ENCODE measurements at regions not wholly inside any gene's neighbourhood (a gene's known extent, or its start where the extent isn't known, plus 50 kb on each side); places are given as distances from the start of the nearest gene placed in this dataset.

- Histone ChIP-seq H3K4me3 (no peak overlapping the region), H3K27ac (replicated peaks) (no peak overlapping the region), H3K36me3 (no peaks in the 10 kb centered on the region), H3K9me3 (replicated peaks) (no peaks in the 10 kb centered on the region), H3K27me3 (ENCODE audit: low read depth) (no peaks in the 10 kb centered on the region), H3K4me1 (no peaks in the 10 kb centered on the region)
- no peak for DNase-seq
- intact Hi-C loops (cut with micrococcal nuclease), result no loop called here
- TF ChIP-seq CTCF (IDR thresholded peaks at IDR 0.05; ENCODE audit: borderline replicate concordance), result no peak
Measured at GRCh38 chrX:16465081-16465876, 184.7 kb upstream of the S100G start.

GRCh38 chrX:16466640-16467432 lies 183.1 kb upstream of the S100G start:
- Histone ChIP-seq H3K9me3 (replicated peaks) (no peaks in the 10 kb centered on the region), H3K27me3 (ENCODE audit: low read depth) (no peaks in the 10 kb centered on the region), H3K36me3 (no peaks in the 10 kb centered on the region), H3K4me1 (no peaks in the 10 kb centered on the region), H3K4me3 (no peak overlapping the region), H3K27ac (replicated peaks) (no peak overlapping the region)
- no peak for TF ChIP-seq CTCF (IDR thresholded peaks at IDR 0.05; ENCODE audit: borderline replicate concordance)
- intact Hi-C loops (cut with micrococcal nuclease), result no loop called here
- DNase-seq, result no peak

- TF ChIP-seq CTCF (IDR thresholded peaks at IDR 0.05; ENCODE audit: borderline replicate concordance), result no peak
- no peaks in the 10 kb centered on the region for H3K9me3 ChIP-seq (replicated peaks)
- no peaks in the 10 kb centered on the region for H3K4me1 ChIP-seq
- no peaks in the 10 kb centered on the region for H3K36me3 ChIP-seq
- H3K27ac ChIP-seq (replicated peaks), result no peak overlapping the region
- H3K4me3 ChIP-seq, result no peak overlapping the region
- DNase-seq, result no peak
- H3K27me3 ChIP-seq (ENCODE audit: low read depth), result no peaks in the 10 kb centered on the region
- intact Hi-C loops (cut with micrococcal nuclease), result no loop called here
Measured at GRCh38 chrX:16469870-16470269, 180.1 kb upstream of the S100G start.

GRCh38 chrX:16472345-16472744 lies 177.6 kb upstream of the S100G start:
- H3K27ac ChIP-seq (replicated peaks), result no peak overlapping the region
- intact Hi-C loops (cut with micrococcal nuclease), result no loop called here
- TF ChIP-seq CTCF (IDR thresholded peaks at IDR 0.05; ENCODE audit: borderline replicate concordance), result no peak
- H3K36me3 ChIP-seq, result no peaks in the 10 kb centered on the region
- no peaks in the 10 kb centered on the region for H3K9me3 ChIP-seq (replicated peaks)
- no peak for DNase-seq
- H3K4me3 ChIP-seq, result no peak overlapping the region
- H3K4me1 ChIP-seq, result no peaks in the 10 kb centered on the region
- no peaks in the 10 kb centered on the region for H3K27me3 ChIP-seq (ENCODE audit: low read depth)

- no peak for DNase-seq
- Histone ChIP-seq H3K4me1 (no peaks in the 10 kb centered on the region), H3K27me3 (ENCODE audit: low read depth) (no peaks in the 10 kb centered on the region), H3K27ac (replicated peaks) (no peak overlapping the region), H3K36me3 (no peaks in the 10 kb centered on the region), H3K4me3 (no peak overlapping the region), H3K9me3 (replicated peaks) (no peaks in the 10 kb centered on the region)
- intact Hi-C loops (cut with micrococcal nuclease), result no loop called here
- TF ChIP-seq CTCF (IDR thresholded peaks at IDR 0.05; ENCODE audit: borderline replicate concordance), result no peak
Measured at GRCh38 chrX:16474511-16474910, 175.4 kb upstream of the S100G start.
